GM12892 (cell line): ENCODE measurements at regions not wholly inside any gene's neighbourhood (a gene's known extent, or its start where the extent isn't known, plus 50 kb on each side); places are given as distances from the start of the nearest gene placed in this dataset.

Source experiments
- DNase-seq: peaks from one replicate; pipeline ENCODE4 v3.0.0; 2011; ENCODE audit not compliant: insufficient read length
- FAIRE-seq: peaks from 2 replicates; lab custom pipeline; 2011; peaks lifted over from hg19 to GRCh38; lab: Jason Lieb, UNC
- POLR2A ChIP-seq: IDR thresholded peaks from 2 replicates; pipeline ENCODE4 v1.6.1; 2011; ENCODE audit warnings: low read depth, low read length, control low read depth
- POLR2AphosphoS5 ChIP-seq: IDR thresholded peaks from 2 replicates; pipeline ENCODE4 v1.6.1; 2011; ENCODE audit warnings: low read depth, low read length, control low read depth
- TAF1 ChIP-seq: IDR thresholded peaks from 2 replicates; pipeline ENCODE4 v1.6.1; 2011; ENCODE audit warnings: low read depth, mild to moderate bottlenecking, control low read depth, low read length, borderline replicate concordance

DNA sequence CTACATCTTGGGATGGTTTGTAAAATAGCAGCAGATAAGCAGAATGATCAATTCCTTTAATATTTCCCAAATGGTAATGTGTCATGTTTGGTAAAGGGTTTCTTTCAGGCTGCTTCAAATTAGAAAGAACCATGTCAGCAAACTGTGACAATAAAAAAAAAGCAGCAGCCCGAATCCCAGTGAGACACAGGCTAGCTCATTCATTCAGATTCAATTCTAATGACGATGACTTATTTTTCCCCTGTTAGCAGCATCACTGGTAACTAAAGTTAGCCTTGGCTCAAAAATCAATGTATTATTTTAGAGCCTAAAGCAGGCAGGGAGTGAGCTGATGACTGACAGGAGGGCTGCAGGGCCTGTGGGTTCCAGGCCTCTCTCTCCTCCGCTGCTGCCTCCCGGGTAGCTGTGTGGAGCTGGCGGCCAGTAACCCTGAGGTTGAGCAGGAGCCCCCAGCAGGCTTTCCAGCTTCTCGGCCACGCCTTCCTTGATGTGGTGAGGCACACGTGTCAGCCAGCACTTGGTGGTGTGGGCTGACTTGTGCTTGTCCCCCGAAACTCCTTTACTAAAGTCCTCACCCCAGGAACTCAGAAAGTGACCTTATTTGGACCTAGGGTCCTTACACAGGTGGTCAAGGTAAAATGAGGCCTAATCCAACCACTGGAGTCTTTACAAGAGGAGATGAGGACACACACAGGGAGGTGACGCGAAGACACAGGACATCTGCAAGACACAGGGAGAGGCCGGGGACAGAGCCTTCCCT, 120.5 kb upstream of the HS6ST1 start:
- TF ChIP-seq TAF1 (no peak), POLR2AphosphoS5 (no peak), POLR2A (no peak)
- FAIRE-seq: no peak
- no peak for DNase-seq

DNA sequence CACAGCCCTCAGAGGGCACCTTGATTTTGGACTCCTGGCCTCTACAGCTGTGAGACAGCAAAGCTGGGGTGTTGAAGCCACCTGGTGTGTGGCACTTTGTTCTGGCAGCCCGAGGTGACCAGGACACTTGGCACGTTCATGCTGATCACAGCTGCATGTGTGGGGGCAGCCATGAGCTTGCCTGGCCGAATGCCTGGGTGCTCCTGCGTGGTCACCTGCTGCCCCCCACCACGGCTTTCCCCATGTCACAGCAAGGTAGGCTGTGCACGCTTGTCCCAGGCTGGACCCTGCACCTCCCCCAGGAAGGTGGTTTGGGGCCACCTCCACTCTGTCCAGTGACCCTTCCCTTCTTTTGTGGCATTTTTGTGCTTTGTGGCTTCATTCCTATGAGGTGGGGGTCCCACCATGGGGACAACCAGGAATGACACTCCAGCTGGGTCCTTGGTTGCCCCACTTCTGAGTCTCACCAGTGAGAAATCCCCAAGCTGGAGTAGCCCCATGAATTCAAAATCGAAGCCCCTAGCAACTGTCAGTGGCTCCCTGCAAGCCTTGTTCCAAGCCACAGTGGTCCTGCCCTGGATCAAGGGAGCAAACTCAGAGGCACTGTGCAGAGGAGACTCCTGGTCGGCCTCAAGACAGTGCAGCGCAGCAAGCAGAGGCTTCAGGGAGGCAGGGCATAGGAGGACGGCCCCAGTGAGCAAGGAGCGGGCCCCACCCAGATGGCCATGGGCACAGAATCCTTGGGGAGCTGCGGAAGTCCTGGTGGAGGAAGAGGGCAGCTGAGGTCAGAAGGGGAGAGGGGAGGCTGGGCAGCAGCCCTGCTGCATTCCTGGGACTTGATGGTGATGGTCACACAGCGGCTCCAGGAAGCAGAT, 121.4 kb upstream of the HS6ST1 start:
- FAIRE-seq (no peak), DNase-seq (no peak)
- no peak for TF ChIP-seq POLR2A
- TF ChIP-seq TAF1: no peak
- no peak for TF ChIP-seq POLR2AphosphoS5

DNA sequence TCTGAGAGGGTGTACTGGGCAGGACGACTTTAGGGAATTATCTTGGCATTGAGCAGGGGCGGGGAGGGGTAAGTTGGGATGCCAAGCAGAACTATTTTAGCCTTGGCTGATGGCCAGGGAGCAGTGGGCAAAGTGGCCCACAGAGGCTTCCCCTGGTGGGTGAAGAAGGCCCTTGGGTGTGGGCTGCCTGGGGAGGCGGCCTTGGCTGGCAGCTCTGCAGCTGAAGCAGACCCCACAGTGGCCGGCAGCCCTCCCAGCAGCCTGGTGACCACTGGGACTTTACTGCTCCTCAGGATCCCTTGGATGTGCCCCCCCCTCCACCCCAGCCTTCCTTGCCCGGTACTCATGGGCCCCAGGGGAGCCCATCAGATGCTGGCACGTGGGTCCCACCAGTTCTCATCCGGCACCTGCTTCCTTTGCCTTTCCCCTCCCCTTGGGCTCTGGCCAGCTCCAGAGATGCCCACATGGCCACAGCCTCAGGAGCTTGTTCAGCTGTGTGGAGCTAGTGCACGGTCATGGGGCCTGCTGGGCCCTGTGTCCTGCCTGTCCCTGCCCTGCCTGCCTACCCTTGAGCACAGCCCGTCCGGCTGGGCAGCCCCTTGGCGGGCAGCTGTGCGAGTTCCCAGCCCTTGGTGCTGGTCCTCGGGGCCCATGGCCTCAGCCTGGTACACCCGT, 122.1 kb upstream of the HS6ST1 start:
- DNase-seq (no peak), FAIRE-seq (no peak)
- TF ChIP-seq POLR2A (no peak), TAF1 (no peak), POLR2AphosphoS5 (no peak)

DNA sequence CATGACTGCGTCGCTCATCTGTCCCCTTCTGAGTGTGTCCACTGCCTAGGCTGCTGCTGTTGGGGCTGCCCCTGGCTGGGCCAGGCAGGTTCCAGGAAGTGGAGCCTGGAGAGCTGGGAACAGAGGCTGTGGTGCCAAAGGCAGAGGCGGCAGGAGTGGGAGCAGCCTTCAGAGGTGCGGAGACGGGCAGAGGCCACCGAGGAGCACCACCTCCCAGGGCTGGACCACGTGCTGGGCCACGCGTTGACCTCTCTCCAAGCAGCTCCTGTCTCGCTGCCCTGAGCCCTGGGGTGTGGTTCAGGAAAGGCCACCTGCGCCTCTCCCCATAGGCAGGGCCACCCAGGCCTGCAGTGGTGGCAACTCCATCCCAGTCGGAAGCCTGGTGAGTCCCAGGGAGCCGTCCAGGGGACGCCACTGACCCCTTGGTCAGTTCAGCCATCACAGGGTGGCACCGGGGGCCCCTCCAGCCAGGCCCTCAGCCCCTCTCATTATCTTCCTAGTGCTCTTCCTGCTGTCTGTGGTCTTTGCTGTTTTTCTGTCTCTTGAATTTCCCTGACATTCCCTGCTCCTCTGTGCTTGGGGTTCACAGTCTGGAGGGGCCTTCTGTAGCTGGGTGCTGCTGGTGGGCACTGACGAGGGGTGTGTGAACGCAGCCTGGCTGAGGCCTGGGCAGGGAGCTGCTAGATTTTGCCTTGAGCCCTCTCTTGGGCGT, 122.8 kb upstream of the HS6ST1 start:
- FAIRE-seq (no peak), DNase-seq (no peak)
- no peak for TF ChIP-seq TAF1

DNA sequence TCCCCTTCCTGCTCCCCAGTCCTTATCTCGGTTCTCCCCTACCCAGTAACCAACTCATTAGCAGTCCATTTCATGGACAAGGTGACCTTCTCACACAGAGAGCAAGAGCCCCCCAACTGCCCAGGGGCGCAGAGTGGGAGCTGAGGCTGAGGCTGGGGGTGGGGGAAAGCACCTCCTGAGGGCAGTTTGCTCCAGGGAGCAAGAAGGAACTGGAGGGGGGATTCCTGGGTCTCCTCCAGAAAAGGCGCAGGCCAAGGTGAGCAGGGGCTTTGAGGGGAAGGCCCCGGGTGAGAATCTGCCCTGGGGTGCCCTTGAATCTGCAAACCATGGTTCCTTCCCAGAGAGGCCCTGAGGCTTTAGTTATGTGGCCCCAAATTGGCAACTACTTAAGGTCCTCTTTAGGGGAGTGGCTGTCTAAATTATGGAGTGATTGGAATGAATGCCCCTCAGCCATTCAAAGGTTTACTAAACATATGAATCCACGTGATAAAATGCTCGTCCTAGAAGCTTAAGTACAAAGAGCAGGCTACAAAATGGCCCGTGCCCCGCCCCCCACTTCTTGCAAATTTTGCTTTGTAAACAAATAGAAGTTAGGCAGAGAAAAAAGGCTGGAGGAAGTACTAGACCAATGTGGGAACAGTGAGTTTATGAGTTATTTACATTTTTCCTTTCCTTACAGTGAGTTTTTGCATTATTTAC, 123.5 kb upstream of the HS6ST1 start:
- TF ChIP-seq POLR2A: no peak
- no peak for TF ChIP-seq TAF1
- no peak for TF ChIP-seq POLR2AphosphoS5
- DNase-seq (no peak), FAIRE-seq (no peak)

DNA sequence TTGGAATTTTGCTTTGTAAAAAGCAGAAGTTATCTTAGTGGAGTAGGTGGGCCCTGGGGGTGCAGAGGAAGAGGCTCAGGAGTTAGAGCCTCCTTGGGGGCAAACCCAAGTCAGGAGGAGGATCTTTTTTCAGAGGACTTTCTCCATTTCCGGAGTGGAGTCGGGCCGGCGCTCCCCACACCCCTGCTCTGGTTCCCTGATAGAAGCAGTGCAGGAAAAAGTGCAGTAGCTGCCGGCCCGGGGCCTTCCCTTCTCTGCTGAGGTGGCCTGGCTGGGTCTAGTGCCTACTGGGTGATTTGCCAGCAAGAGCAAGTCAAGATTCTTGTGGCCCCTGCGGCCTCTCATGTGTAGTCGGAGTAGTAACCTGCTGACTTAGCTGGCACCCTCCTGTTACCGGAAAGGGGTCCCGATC, 124.2 kb upstream of the HS6ST1 start:
- TF ChIP-seq POLR2AphosphoS5 (no peak), POLR2A (no peak), TAF1 (no peak)
- FAIRE-seq (no peak), DNase-seq (no peak)

DNA sequence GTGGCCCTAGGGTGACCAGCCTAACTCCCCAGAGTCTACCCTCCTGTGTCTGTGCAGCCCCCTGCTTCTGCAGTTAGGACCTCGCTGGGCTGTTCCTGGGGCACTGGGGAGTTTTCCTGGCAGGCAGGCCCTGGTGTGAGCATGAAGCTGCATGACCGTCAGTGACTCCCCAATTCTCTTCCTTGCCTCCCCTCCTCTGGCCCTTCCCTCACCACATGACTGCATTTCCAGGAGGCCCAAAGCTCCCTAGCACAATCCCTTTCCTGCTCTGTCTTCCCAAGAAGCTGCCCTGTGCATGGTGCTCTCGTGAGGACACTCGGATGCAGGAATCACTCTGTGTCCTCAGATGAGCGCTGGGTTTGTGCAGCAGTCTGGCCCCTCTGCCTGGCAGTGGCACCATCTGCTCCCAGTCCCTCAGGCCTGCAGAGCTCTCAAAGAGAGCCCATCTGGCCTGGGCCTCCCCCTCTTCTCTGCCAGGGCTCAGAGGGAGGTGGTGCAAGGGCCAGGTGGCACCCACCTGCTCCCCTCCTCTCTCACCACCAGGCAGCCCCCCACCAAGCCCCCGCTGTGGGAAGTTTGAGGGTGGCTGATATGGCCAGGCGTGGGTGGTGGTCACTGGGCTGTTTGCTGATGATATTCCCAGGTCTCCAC, 125.6 kb upstream of the HS6ST1 start:
- FAIRE-seq (no peak), DNase-seq (no peak)
- TF ChIP-seq TAF1 (no peak), POLR2A (no peak), POLR2AphosphoS5 (no peak)

DNA sequence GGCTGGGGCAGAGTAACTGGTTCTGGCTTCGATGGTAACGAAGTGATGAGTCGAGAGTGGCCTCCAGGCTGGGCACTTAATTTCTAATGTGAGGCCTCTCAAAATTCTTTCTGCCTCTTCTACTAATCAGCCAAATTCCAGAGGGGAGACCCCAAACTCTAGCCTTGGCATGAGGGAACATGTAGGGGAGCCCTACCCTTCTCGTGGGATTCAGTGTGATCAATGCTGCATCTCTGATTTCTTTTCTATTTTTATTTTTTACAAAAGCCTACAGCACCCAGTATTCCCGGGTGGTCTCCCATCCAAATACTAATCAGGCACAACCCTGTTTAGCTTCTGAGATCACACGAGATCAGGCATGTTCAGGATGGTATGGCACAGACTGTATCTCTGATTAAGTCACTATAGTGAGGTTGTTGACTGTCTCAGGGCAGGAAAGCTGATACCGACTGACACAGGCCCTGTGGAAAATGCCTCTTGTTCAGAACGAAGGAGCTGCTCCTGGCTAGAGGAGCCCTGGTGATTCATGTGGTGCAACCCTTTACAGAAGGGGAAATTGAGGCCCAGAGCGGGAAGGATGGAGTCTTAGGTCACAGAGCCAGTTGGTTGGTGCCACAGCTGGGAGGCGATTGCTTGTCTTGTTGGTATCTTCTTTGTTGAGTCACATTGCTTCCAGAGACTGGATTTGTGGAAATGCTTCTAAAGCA, 126.3 kb upstream of the HS6ST1 start:
- TF ChIP-seq TAF1 (no peak), POLR2AphosphoS5 (no peak), POLR2A (no peak)
- FAIRE-seq: no peak
- no peak for DNase-seq

DNA sequence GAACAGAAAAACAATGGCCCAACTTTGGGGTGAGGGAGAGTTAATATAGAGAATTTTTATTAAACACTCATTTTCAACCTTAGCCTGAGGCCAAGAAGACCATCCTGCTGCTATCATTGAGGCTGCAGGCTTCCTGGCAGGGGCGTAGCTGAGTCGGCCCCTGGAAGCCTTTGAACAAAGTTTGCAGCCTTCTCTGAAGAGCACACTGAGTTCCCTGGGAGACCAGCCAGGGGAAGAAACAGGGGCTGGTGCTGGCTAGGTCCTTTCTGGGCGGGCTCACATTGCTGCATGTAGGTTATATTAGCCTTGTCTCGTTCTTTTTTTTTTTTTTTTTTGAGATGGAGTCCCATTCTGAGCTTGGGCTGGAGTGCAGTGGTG, 126.8 kb upstream of the HS6ST1 start:
- DNase-seq (no peak), FAIRE-seq (no peak)
- no peak for TF ChIP-seq POLR2A
- TF ChIP-seq POLR2AphosphoS5: no peak
- no peak for TF ChIP-seq TAF1

DNA sequence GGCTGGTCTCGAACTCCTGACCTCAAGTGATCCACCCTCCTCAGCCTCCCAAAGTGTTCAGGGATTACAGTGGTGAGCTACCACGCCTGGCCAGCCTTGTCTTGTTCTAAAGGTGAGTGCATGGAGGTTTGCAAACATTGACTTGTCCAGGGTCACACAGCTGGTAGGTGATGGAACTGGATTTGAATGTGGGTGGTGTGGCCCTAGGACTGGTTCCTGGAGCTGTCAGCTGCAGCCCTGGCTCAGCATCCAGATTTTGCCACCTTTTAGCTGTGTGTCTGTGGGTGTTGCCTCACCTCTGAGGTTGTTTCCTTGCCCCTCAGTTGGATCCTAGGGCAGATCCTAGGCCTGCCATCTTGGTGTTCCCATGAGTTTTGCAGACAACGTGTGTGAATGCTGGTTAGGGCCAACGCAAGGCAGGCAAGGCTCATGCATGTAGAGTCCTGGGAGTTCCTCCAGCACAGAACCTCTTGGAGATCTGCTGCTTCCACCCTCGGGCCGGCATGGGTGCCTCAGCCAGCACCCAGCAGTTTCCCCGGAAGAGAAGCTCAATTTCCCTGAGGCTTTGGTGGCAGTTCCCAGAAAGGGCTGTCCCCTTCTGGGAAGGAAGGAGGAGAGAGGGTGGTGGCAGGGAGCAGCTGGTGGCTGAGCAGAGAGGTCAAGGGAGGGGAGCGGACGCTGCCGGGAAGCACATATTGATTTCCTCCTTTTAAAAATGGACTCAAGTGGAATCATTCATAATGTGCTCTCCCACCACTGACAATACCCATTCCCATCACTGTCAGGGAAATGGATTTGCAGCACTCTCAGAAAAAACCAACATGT, 127.6 kb upstream of the HS6ST1 start:
- no peak for TF ChIP-seq POLR2AphosphoS5
- DNase-seq (no peak), FAIRE-seq (no peak)
